Uterus (tissue), 3 donors: ENCODE measurements at regions not wholly inside any gene's neighbourhood (a gene's known extent, or its start where the extent isn't known, plus 50 kb on each side); places are given as distances from the start of the nearest gene placed in this dataset.

Experiments used
- DNase-seq, 2 donors: peaks; one replicate each; pipeline ENCODE4 v3.0.0-alpha.2; 2019 to 2020
- H3K27ac ChIP-seq, 2 donors: fragments of 200-600 bp; sonication (generic); 1 replicate in 1 of 2; 2 replicates in 1 of 2; pipeline ENCODE4 v1.5.1; 2016 to 2018
- H3K27me3 ChIP-seq, 2 donors: fragments of 200-600 bp; sonication (generic); one replicate each; pipeline ENCODE4 v1.5.1; 2018 to 2019; ENCODE audit warnings: control low read depth in 1 of 2
- H3K36me3 ChIP-seq, 2 donors: fragments of 200-600 bp; sonication (generic); one replicate each; pipeline ENCODE4 v1.5.1; 2019; ENCODE audit warnings: control low read depth in 1 of 2
- H3K4me1 ChIP-seq, 2 donors: fragments of 200-600 bp; sonication (generic); one replicate each; pipeline ENCODE4 v1.5.1; 2018 to 2019; ENCODE audit warnings: control low read depth in 1 of 2
- H3K4me3 ChIP-seq, 2 donors: fragments of 200-600 bp; sonication (generic); 1 replicate in 1 of 2; 2 replicates in 1 of 2; pipeline ENCODE4 v1.5.1; 2018 to 2019; ENCODE audit warnings: mild to moderate bottlenecking in 1 of 2
- H3K9me3 ChIP-seq, 2 donors: fragments of 200-600 bp; sonication (generic); one replicate each; pipeline ENCODE4 v1.5.1; 2019; ENCODE audit warnings: control low read depth in 1 of 2
- CTCF ChIP-seq, 4 experiments: fragments of 200-600 bp in 2 of 4; fragments of 450-650 bp in 2 of 4; sonication (generic) in 2 of 4; IDR thresholded peaks; one replicate each; pipeline ENCODE4 v1.5.1; 2016 to 2019; ENCODE audit warnings: antibody characterized with exemption in 4 of 4, mild to moderate bottlenecking in 2 of 4, moderate library complexity in 1 of 4
- POLR2A ChIP-seq, 2 donors: fragments of 450-650 bp; IDR thresholded peaks; one replicate each; pipeline ENCODE4 v1.6.1; 2016; ENCODE audit warnings: antibody characterized with exemption in 2 of 2, mild to moderate bottlenecking in 1 of 2, moderate library complexity in 1 of 2
- intact Hi-C: fragments of 100-400 bp; cut with DNase I; formaldehyde crosslinking; loops from one replicate; pipeline ENCODE4 v1.15.1; 2023; ENCODE audit warnings: low total_unique reads
- donor health status: DM: yes; HTN: yes; CAD: no.

GRCh38 chr1:193729429-193729828 lies 543.0 kb upstream of the B3GALT2 start:
- H3K4me3 ChIP-seq = no peak overlapping the region
- no peak for TF ChIP-seq CTCF (IDR thresholded peaks at IDR 0.05)
- no peak for TF ChIP-seq POLR2A (IDR thresholded peaks at IDR 0.05)
- intact Hi-C loops = no loop called here
- no peak for DNase-seq
- no peaks in the 10 kb centered on the region for H3K4me1 ChIP-seq
- H3K27me3 ChIP-seq = no peaks in the 10 kb centered on the region
- no peak overlapping the region for H3K27ac ChIP-seq
- H3K9me3 ChIP-seq = no peaks in the 10 kb centered on the region
- H3K36me3 ChIP-seq = no peaks in the 10 kb centered on the region

GRCh38 chr1:193727850-193728249 lies 541.4 kb upstream of the B3GALT2 start:
- no peak overlapping the region for H3K27ac ChIP-seq
- no peak for DNase-seq
- no peaks in the 10 kb centered on the region for H3K9me3 ChIP-seq
- TF ChIP-seq POLR2A (IDR thresholded peaks at IDR 0.05) (no peak), CTCF (IDR thresholded peaks at IDR 0.05) (no peak)
- no peaks in the 10 kb centered on the region for H3K36me3 ChIP-seq
- no peaks in the 10 kb centered on the region for H3K27me3 ChIP-seq
- H3K4me1 ChIP-seq = no peaks in the 10 kb centered on the region
- no peak overlapping the region for H3K4me3 ChIP-seq
- intact Hi-C loops = no loop called here

- TF ChIP-seq POLR2A (IDR thresholded peaks at IDR 0.05) (no peak), CTCF (IDR thresholded peaks at IDR 0.05) (no peak)
- intact Hi-C loops = no loop called here
- DNase-seq = no peak
Measured at GRCh38 chr1:193726722-193727121, 540.3 kb upstream of the B3GALT2 start.

GRCh38 chr1:193712392-193712791 lies 526.0 kb upstream of the B3GALT2 start:
- Histone ChIP-seq H3K4me3 (no peak overlapping the region), H3K4me1 (no peaks in the 10 kb centered on the region), H3K27me3 (no peaks in the 10 kb centered on the region), H3K9me3 (no peaks in the 10 kb centered on the region), H3K27ac (no peak overlapping the region), H3K36me3 (no peaks in the 10 kb centered on the region)
- intact Hi-C loops = no loop called here
- TF ChIP-seq CTCF (IDR thresholded peaks at IDR 0.05) = no peak
- TF ChIP-seq POLR2A (IDR thresholded peaks at IDR 0.05) = no peak
- no peak for DNase-seq

More at GRCh38 chr1:193726722-193727121, 540.3 kb upstream of the B3GALT2 start:
- Histone ChIP-seq H3K27ac (no peak overlapping the region), H3K4me1 (no peaks in the 10 kb centered on the region), H3K36me3 (no peaks in the 10 kb centered on the region), H3K4me3 (no peak overlapping the region), H3K27me3 (no peaks in the 10 kb centered on the region), H3K9me3 (no peaks in the 10 kb centered on the region)

GRCh38 chr1:193709607-193710006 lies 523.2 kb upstream of the B3GALT2 start:
- H3K4me3 ChIP-seq = no peak overlapping the region
- no peaks in the 10 kb centered on the region for H3K27me3 ChIP-seq
- no peaks in the 10 kb centered on the region for H3K36me3 ChIP-seq
- no peaks in the 10 kb centered on the region for H3K9me3 ChIP-seq
- intact Hi-C loops = no loop called here
- no peak for TF ChIP-seq CTCF (IDR thresholded peaks at IDR 0.05)
- no peaks in the 10 kb centered on the region for H3K4me1 ChIP-seq
- H3K27ac ChIP-seq = no peak overlapping the region
- DNase-seq = no peak
